NCI-H748 (cell line): ENCODE measurements at regions not wholly inside any gene's neighbourhood (a gene's known extent, or its start where the extent isn't known, plus 50 kb on each side); places are given as distances from the start of the nearest gene placed in this dataset.

ENCODE experiments used
- DNase-seq: peaks from one replicate; lab custom pipeline; 2025; ENCODE audit not compliant: unreplicated experiment; lab: John Stamatoyannopoulos, UW

DNA sequence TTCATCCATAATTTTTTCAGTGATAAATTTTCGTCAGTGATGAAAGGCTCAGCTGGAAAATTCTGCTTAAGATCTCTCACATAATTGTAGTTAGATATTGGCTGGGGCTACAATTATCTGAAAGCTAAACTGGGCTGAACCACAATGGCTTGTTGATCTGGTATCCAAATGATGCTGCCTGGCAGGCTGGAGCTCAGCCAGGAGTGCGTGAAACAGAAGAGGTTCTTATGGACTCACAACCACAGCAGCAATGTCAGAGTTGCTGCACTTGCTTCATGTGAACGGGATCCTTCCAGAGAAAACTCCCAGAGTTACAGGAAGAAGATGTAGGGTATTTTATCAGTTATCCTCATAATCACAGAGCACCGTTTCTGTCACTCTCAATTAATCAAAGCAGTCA is 533.2 kb upstream of the POM121L12 start:
- DNase-seq = no peak

- no peak for DNase-seq
These were observed 533.7 kb upstream of the POM121L12 start for GRCh38 chr7:52501696-52502095.

DNA sequence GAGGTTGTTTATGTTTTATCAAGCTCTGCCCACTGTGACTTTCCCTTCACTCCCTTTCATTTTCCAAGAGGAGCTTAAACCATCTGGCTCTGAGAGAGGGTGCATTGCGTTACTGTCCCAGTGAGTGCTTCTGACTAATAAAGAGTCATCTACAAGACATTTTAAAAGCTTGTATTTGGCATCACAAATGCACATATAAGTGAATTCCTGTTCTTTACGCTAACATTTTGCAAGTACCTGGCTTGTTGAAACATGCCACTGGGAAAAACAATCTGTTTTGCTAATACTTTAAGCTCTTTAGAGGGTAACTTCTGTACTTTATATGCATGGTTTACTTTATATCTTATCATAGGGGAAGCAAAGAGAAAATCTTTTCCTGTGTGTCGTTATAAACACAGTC is 534.6 kb upstream of the POM121L12 start:
- DNase-seq = no peak

GRCh38 chr7:52498366-52498765 is 537.1 kb upstream of the POM121L12 start:
- no peak for DNase-seq

DNA sequence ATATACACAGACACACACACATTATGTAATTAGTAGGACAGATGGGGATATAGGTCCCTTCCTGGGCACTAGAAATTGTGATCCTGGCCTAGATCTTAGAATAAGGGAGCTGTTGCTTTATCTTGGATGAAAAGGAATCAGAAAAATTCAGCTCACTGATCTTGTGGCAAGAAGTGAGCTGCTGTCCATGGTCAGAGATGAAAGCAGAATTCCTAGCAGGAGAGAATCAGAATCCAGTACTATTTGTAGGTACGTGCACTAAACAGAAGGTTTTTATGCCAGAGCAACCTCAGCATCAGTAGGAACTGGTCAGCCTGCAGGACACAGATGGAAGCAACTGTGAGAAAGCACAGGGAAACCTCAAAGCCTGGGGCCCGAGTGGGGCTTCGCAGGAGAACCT is 549.2 kb upstream of the POM121L12 start:
- no peak for DNase-seq

DNA sequence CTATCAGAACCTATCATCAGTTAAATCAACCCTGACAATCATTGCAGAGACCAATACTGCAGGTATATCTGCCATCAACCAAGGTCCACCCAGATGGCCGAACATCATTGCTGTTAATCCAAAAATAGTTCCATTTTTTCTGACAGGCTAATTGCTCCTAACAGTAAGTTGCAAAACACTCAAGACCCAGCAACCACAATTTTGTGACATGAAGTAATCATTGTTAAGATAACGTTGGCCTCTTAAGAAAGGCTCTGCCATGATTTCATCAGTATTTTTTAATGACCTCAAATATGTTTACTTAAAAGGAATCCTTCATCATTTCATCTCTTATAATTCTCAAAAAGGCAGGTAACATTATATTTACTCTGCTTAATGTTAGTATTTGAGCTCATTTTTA is 553.4 kb upstream of the POM121L12 start:
- DNase-seq = no peak

DNA sequence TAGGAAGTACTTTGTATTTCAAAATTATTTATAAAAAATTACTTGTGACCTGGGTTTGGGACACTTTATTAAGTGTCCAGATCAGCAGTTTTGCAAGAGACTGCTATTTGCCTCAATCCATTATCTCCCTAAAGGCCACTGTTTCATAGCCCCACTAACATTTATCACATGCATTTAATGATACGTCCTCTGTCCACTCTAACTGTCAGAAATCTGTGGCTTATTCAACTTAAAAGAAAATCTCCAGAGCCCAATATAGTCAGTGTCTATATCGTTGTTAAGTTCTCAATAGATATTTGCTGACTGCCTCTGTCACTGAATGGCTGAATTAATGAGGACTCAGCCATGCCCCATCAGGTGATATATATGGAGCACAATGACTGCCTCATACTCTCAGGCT is 553.9 kb upstream of the POM121L12 start:
- DNase-seq = no peak

GRCh38 chr7:52479990-52480389 is 555.4 kb upstream of the POM121L12 start:
- no peak for DNase-seq

DNA sequence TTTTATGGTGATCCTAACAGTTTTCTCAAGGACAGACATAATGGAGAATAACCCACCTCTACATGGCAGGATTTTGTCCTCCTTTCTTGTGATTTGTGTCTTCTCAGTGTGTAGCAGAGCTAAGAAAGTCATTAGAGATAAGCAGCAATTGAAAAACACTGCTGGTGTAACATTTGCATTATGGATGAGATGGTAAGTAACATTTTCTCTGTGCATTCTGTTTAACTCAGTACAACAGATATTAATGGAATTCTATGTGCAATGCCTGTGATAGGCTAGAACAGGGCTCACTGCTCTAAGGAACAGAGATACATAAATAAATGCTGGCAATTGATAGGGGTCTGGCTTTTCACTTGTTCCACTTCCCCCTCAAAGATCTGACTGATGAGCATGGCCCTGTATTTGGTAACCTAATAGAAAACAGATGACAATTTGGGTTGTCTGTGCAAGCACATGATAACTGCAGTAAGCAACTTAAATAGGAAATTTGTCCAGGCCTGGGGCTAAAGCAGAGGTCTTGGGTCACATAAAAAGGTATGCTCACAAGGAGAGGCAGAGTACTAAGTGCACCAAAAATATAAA is 560.3 kb upstream of the POM121L12 start:
- no peak for DNase-seq

DNA sequence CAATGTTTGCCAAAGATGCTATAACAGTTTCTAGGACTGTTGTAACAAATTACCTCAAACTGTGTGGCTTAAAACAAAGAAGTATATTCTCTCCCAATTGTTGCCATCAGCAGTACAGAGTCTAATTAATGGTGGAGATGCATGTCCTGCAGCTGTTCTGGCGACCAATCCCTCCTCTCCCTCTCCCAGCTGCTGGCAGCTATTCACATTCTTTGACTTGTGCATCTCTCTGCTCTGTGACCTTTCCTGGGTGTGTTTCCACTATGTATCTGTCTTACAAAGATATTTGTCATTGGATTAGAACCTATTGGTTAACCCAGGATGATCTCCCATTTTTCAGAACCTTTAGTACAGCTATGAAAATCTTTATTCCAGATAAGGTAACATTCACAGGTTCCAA is 561.7 kb upstream of the POM121L12 start:
- no peak for DNase-seq

DNA sequence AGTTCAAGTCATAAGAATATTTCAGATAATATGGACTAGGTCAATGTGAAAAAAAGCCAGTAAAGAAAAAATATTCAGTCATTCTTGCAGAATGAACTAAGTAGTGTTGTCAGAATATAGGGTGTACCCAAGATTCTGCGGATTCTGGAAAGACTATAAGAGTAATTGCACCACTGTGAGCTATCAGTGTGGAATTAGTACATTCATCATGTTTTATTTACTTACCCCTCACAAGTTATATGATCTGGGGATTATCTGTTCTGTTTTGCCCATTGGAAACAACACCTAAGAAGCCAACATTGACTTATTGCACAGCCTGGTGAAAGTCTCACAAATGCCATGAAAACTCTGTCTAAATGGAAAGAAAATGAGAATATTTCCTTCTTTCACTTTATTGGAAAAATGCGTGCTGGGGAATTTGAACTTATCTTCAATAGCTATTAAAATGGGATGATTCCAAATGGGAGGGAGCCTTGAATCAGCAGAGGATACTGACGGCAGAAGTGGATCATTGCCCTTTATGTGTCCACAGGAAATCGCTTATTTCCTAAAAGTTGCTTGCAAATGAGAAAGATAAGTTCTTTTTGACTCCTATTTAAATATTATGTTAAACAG is 563.3 kb upstream of the POM121L12 start:
- DNase-seq = no peak

DNA sequence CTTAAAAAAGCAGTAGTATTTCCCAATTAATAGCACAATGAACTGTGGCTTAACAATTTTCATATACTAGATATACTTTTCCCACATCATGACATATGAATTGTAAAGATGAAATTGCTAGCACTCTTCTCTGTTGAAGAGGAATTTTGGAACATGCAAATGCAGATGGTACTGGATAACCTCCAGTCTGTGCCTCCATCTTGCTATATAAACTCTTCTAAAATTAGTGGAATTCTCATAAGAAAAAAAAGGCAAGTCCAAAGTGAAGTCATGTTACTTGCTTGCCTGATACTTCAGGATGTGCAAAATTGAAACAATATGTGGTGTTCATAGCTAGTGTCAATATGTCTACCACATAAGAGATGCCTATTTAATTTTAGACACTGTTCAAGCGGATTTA is 570.2 kb upstream of the POM121L12 start:
- DNase-seq = no peak

- no peak for DNase-seq
These were observed 572.1 kb upstream of the POM121L12 start for GRCh38 chr7:52463341-52463740.

DNA sequence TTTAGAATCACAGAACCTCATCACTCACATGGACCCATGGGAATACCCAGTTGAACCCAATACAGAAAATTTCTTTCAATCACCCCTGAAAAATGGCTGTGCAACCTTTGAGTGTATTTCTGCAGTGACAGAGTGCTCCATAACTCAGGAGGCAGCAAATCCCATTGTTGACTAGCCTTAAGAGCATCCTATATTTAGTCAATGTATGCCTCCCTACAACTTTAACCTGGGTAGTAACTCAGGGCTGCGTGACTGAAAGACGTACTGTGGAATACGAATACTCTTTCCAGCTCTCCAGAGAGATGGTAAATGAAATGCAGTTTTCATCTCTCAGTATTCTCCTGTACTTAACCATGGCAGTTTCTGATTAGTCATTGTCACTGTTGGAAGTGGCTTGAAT is 573.0 kb upstream of the POM121L12 start:
- DNase-seq = no peak

DNA sequence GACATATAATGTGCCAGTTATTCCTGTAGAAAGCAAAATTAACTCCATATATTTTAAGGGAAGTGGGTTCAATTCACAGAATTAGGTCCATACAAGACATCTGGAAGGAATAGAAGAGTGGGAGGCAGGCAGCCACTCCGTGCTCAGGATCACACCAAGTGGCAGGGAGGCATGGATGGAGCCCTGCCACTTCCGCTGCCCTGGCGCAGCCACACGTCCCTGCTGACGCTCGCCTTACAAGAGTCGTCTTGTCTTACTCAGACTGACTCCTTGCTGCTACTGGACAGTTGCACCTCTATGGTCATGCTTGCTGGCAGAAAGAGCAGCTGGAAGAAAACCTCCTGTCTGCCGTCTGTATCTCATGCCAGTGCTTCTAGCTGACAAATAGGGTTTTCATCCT is 579.9 kb upstream of the POM121L12 start:
- DNase-seq = no peak

- DNase-seq = no peak
These were observed 584.6 kb upstream of the POM121L12 start for GRCh38 chr7:52450816-52451215.

DNA sequence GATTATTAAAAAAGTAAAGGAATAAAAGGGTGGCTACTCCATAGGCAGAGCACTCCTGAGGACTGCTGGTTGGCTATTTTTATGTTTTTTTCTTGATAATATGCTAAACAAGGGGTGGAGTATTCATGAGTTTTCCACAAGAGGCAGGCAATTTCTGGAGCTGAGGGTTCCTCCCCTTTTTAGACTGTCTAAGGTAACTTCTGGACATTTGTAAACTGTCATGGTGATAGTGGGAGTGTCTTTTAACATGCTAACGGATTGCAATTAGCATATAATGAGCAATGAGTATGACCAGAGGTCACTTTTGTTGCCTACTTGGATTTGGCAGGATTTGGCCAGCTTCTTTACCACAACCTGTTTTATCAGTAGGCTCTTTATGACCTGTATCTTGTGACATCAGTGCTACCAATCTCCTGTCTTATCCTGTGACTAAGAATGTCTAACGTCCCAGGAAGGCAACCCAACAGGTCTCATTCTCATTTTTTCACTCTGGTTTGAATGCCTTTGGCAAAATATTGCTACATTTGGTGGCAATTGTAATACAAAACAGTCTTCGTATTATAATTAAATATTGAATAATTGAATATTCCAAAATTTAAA is 587.8 kb upstream of the POM121L12 start:
- DNase-seq = no peak

GRCh38 chr7:52436278-52436677 is 599.2 kb upstream of the POM121L12 start:
- no peak for DNase-seq

DNA sequence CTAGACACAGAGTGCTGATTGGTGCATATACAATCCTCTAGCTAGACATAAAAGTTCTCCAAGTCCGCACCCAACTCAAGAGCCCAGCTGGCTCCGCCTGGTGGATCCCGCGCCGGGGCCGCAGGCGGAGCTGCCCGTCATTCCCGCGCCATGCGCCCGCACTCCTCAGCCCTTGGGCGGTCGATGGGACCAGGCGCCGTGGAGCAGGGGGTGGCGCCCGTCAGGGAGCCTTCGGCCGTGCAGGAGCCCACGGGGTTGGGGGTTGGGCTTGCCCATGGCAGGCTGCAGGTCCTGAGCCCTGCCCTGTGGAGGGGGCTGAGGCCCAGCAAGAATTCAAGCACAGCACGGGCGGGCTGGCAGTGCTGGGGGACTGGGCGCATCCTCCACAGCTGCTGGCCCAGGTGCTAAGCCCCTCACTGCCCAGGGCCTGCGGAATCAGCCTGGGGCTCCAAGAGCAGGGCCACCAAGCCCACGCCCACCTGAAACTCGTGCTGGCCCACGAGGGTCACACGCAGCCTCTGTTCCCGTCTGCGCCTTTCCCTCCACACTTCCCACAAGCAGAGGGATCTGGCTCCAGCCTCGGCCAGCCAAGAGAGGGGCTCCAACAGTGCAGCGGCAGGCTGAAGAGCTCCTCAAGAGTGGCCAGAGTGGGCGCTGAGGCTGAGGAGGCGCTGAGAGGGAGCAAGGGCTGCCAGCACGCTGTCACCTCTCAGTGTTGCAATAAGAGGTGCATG is 604.2 kb upstream of the POM121L12 start:
- no peak for DNase-seq

DNA sequence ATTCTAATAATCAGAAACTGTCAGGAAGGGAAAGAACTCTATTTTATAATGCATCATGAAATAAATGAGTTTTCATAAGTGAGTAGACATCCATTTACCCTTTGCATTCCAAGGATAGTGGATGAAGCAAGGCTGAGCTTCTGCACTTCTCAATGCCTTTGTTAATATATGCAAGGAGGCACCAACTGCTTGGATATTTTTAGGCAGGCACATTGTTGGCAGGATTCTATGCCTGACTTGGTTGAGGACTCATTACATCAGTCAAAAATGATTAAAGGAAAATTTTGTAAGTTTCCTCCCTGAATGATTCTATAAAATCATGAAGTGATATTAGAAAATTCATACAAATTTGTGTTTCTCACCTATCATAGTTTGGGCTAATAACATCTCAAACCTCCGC is 612.2 kb upstream of the POM121L12 start:
- no peak for DNase-seq

DNA sequence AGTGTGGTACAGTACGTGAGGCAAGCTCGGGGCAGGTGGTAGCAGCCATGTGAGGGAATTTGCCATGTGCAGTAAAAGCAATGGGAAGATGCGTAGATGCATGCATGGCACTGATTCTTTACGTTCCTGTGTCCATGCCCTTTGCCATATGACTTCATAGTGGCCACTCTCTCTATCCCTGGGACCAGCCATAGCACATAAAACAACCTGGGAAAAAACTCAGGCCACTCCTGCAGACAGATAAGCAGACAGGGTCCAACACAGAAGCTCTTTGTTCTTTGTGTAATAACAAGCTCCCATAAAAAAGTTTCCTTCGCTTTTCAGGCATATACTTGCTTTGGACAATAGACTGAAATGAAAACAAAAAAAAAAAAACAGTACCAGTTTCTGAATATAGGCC is 622.4 kb upstream of the POM121L12 start:
- DNase-seq = no peak

GRCh38 chr7:52410032-52410431 is 625.4 kb upstream of the POM121L12 start:
- no peak for DNase-seq
